ENCODE measurements at regions not wholly inside any gene's neighbourhood (a gene's known extent, or its start where the extent isn't known, plus 50 kb on each side); places are given as distances from the start of the nearest gene placed in this dataset.
"Not testable (repeated sequence)": the region's sequence is repeated elsewhere in the genome, so short reads cannot be mapped to it uniquely, and the experiment has no call there.

DNA sequence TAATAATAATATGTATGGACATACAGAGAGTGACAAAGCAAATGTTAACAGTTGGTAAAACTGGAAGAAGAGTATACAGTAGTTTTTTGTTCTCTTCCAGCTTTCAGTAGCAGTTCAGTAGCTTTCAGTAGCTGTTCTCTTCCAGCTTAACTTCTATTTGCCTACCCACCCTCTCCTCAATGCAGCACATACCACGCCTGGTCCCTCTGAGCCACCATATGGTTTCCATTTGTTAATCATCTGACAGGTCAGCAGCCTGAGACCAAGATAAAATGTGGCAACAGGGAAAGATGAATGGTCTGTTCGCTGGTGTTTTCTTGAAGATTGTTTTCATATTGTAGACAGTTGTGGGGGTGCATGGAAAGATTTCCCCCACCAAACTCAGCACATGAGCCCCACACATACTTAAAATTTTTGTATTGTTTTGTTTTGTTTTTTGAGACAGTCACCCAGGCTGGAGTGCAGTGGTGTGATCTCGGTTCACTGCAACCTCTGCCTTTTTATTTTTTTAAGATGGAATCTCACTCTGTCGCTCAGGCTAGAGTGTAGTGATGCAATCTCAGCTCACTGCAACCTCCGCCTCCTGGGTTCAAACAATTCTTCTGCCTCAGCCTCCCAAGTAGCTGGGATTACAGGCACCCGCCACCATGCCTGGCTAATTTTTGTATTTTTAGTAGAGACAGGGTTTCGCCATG is 56.8 kb downstream of the ATP6V0E2 start:
- not testable (repeated sequence) for FAIRE-seq

GRCh38 chr7:149933776-149934175 is 60.0 kb downstream of the ATP6V0E2 start:
- not testable (repeated sequence) for FAIRE-seq

DNA sequence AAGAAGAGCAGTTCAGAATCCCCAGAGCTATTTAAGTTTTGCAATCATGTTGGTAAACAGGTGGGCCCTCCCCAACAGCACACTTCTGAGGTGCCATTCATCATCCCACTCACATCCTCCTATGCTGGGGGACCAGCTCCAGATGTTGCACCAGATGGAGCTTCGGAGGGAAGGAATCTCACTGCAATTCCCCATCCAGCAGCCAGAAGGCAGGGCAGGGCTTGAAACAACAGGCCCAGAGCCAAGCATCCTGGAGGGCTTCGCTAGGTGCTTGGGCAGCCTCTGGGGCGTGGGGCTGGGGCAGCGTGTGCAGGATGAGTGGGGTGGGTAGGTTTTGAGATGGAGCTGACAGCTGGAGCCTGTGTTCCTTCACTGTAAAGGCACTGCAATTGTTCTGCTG is 73.6 kb downstream of the ATP6V0E2 start:
- not testable (repeated sequence) for FAIRE-seq

- FAIRE-seq: not testable (repeated sequence)
Observed at GRCh38 chr7:149948444-149948843, 74.7 kb downstream of the ATP6V0E2 start.

GRCh38 chr7:149949863-149950577 is 76.3 kb downstream of the ATP6V0E2 start:
- FAIRE-seq: peak; percentile 97

DNA sequence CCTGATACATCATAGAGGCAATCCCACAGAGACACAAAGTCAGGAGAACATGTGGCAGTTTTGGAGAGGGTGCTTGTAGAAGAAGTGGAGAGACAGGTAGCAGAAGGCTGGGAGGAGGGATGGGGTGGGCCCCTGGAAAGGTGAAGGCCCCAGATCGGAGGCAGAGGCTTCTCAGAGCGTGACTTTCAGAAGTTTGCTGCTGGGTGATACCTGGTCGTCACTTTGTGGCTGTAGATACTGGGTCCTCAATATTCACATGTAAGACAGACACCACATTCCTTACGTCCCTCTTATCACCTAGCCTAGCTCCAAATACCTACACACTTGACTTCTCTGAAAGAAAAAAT is 76.8 kb downstream of the ATP6V0E2 start:
- FAIRE-seq: peak; percentile 79

GRCh38 chr7:149951579-149951978 is 77.8 kb downstream of the ATP6V0E2 start:
- FAIRE-seq: not testable (repeated sequence)

DNA sequence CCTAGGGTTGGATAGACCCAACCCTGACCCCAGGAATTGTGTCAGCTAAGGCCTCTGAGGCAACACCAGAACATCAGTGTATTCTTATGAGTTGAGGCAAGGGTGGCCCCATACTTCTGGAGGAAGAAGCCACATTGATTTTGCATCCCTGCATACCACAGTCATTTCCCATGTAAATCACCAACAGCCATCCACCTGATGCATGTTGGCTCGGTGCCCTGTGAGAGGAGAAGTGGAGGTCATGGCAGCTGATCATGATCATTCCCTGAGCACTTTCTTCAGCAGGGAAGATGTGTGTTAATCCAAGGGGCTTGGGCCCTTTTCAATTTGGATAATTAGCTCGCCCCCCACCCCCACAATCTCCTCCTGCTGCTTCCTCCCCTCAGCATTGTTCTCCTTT is 85.1 kb downstream of the ATP6V0E2 start:
- FAIRE-seq: not testable (repeated sequence)

DNA sequence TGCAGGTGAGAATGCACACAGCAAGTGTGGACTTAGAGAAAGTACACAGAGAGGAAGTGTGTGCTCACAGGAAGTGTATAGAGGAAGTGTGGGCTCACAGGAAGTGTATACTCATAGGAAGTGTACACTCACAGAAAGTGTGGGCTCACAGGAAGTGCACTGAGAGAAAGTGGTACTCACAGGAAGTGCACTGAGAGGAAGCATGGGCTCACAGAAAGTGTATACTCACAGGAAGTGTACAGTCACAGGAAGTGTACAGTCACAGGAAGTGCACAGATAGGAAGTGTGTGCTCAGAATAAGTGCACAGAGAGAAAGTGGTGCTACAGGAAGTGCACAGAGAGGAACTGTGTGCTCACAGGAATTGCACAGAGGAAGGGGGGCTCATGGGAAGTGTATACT is 87.1 kb downstream of the ATP6V0E2 start:
- not testable (repeated sequence) for FAIRE-seq

DNA sequence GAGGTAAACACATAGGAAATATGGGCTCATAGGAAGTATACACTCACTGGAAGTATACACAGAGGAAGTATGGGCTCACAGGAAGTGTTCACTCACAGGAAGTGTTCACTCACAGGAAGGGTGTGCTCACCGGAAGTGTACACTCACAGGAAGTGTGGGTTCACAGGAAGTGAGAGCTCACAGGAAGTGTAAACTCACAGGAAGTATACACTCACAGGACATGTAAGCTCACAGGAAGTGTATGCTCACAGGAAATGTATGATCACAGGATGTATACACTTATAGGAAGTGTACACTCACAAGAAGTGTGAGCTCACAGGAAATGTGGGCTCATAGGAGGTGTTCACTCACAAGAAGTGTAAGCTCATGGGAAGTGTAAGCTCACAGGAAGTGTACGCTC is 88.1 kb downstream of the ATP6V0E2 start:
- FAIRE-seq: not testable (repeated sequence)

GRCh38 chr7:149962685-149963319 is 89.0 kb downstream of the ATP6V0E2 start:
- FAIRE-seq: not testable (repeated sequence)

DNA sequence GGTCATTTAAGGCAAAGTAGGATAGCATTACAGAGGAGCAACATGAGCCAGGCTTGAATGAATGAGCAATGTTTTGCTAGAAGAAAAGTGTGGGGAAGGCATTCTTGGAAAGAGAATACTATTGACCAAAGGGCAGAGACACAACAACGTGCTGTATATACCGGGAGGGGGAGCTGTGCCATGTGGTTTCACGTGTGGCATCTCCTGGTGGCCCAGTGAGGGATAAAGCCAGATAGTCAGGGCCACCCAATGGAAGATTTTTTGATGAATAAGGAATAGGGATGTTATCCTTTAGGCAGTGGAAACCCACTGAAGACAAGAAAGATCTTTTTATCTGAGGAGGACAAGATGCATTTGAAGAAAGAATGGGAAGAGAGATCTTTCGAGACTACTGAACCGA is 90.2 kb downstream of the ATP6V0E2 start:
- not testable (repeated sequence) for FAIRE-seq

GRCh38 chr7:149966444-149966843 is 92.7 kb downstream of the ATP6V0E2 start:
- FAIRE-seq: not testable (repeated sequence)

DNA sequence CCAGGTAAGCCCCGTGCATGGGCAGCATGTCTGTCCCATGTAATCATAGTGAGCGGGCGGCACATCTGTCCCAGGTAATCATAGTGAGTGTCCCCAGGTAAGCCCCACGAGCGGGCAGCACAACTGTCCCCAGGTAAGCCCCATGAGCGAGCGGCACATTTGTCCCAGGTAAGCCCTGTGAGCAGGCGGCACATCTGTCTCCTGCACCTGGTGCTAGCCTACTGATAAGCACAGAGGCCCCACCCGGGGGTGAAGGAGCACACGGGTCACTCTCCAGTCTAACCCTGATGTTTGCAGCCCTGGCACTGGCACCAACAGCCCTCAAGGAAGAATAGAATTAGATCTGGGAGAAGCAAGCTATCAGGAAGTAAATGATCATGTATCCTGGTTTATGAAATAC is 99.2 kb downstream of the ATP6V0E2 start:
- not testable (repeated sequence) for FAIRE-seq

DNA sequence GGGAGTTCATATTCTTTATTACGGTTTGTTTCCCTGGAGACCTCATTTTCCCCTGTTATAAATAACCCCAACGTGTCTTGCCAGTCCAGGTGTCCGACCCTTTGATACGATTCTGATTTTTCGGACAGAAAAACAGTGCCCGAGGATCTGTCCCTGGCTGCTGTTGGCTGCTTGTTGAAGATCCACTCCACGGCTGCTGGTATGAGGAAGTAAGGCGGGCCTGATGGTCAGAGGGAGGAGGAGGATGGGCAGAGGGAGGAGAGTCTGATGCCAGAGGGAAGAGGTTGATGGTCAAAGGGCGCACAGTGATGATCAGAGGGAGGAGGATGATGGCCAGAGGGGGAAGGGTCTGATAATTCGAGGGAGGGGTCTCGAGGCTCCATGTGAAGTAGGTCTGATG is 99.9 kb downstream of the ATP6V0E2 start:
- FAIRE-seq: not testable (repeated sequence)

DNA sequence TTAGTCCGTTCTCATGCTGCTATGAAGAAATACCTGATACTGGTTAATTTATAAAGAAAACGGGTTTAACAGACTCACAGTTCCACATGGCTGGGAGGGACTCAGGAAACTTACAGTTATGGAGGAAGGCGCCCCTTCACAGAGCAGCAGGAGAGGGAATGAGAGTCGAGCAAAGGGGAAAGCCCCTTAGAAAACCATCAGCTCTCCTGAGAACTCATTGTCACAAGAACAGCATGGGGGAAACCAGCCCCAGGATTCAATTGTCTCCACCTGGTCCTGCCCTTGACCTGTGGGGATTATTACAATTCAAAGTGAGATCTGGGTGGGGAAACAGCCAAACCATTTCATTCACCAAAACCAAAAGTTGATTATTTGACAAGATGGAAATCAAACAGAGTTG is 101.8 kb downstream of the ATP6V0E2 start:
- not testable (repeated sequence) for FAIRE-seq

DNA sequence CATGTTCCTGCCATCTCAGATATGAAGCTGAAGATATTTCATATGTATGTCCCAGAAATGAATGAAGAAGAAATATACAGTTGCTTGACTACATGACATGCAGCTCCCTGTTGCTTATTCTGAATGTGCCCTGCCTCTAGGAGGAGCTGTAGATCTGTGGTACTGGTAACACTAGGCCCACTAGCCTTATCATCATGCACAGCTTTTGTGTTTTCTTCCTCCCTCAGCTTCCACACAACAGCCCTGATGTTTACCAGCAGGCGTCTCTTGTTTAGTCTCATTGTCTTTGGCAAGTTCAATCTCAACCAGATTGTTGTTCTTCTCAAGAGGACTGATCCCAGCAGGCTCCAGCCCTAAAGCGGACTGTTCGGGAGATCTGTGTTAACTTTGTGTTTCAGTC is 104.8 kb downstream of the ATP6V0E2 start:
- FAIRE-seq: not testable (repeated sequence)

- peak; percentile 94 for FAIRE-seq
Observed at GRCh38 chr7:149978944-149979343, 105.2 kb downstream of the ATP6V0E2 start.

GRCh38 chr7:149982537-149983112 is 108.9 kb downstream of the ATP6V0E2 start:
- FAIRE-seq: not testable (repeated sequence)

DNA sequence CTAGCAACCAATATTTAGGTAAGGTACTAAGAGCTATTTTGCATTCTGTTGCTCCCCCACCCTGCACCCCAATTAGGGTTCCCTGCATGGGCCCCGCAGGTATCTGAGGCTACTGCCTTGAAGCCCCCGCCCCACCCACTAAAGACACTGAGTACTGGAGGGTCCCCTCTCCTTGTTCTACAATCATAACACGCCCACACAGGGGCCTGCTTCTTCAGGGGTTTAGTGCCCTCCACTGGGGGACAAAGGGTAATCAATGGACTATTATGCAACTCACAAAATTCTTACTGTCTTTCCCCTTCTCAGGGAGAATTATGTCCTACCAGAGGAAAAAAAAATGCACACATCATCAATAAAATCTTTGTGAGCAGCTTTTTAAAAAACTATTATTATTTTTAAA is 113.1 kb downstream of the ATP6V0E2 start:
- not testable (repeated sequence) for FAIRE-seq

DNA sequence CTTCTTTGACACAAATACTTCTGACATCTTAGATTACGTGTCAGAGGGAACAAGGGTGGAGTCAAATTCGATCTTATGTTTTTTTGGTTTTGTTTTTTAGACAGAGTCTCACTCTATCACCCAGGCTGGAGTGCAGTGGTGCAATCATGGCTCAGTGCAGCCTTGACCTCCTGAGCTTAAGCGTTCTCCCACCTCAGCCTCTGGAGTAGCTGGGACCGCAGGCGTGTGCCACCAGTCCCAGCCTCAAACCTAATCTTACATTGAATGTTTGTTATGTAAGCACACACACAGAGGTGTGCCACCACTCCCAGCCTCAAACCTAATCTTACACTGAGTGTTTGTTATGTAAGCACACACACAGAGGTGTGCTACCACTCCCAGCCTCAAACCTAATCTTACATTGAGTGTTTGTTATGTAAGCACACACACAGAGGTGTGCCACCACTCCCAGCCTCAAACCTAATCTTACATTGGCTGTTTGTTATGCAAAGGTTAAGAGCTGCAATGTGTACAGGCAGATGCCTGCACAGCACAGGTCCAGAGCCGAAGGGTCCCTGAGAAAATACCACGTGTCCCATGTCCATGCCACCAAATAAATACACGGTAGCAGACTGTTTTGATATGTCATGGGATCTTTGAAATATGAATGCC is 118.0 kb downstream of the ATP6V0E2 start:
- not testable (repeated sequence) for FAIRE-seq

GRCh38 chr7:149992366-149992765 is 118.6 kb downstream of the ATP6V0E2 start:
- not testable (repeated sequence) for FAIRE-seq
